ENCODE measurements at regions not wholly inside any gene's neighbourhood (a gene's known extent, or its start where the extent isn't known, plus 50 kb on each side); places are given as distances from the start of the nearest gene placed in this dataset.
"Not testable (repeated sequence)": the region's sequence is repeated elsewhere in the genome, so short reads cannot be mapped to it uniquely, and the experiment has no call there.

- intact Hi-C loops (cut with DNase I; ENCODE audit: low total_unique reads) = loop anchor here (10.0 kb wide), 1 partner anchor 157 kb away; no protein-coding TSS in a partner anchor
- Histone ChIP-seq H3K36me3 (no peaks in the 10 kb centered on the region), H3K27ac (no peak overlapping the region), H3K9me3 (peaks cover 0 to 5% (median 0%) of the 10 kb centered on the region in 8 donors), H3K27me3 (replicated peaks in 1 of 7) (no peaks in the 10 kb centered on the region), H3K4me1 (no peaks in the 10 kb centered on the region), H3K4me3 (no peak overlapping the region)
- 87 to 98% (median 93%) methylated on average over 2 of the region's 2 CpGs for WGBS, 5 donors
- TF ChIP-seq POLR2A (IDR thresholded peaks at IDR 0.05) (no peak), CTCF (IDR thresholded peaks at IDR 0.05 in 8 of 11, conservative IDR thresholded peaks at IDR 0.05 in 3 of 11) (no peak), POLR2AphosphoS5 (IDR thresholded peaks at IDR 0.05) (no peak)
- DNase-seq = no peak
Observed at GRCh38 chr13:39931505-39931904, 276.0 kb downstream of the COG6 start.

- not testable (repeated sequence) for H3K4me3 ChIP-seq; H3K9me3 ChIP-seq; DNase-seq; H3K27me3 ChIP-seq (replicated peaks in 1 of 7); H3K36me3 ChIP-seq; H3K27ac ChIP-seq; H3K4me1 ChIP-seq
- intact Hi-C loops (cut with DNase I; ENCODE audit: low total_unique reads) = loop anchor here (10.0 kb wide), 1 partner anchor 158 kb away; no protein-coding TSS in a partner anchor
- WGBS, 5 donors = 49 to 98% (median 88%) methylated on average over 2 of the region's 2 CpGs
Observed at GRCh38 chr13:39932514-39932913, 277.1 kb downstream of the COG6 start.

GRCh38 chr13:39935155-39935554 is 279.7 kb downstream of the COG6 start:
- 0 to 95% (median 86%) methylated on average over 1 of the region's 1 CpG for WGBS, 5 donors
- TF ChIP-seq CTCF (IDR thresholded peaks at IDR 0.05 in 8 of 11, conservative IDR thresholded peaks at IDR 0.05 in 3 of 11) (no peak), POLR2AphosphoS5 (IDR thresholded peaks at IDR 0.05) (no peak), POLR2A (IDR thresholded peaks at IDR 0.05) (no peak)
- intact Hi-C loops (cut with DNase I; ENCODE audit: low total_unique reads) = loop anchor here (10.0 kb wide), 1 partner anchor 160 kb away; no protein-coding TSS in a partner anchor
- Histone ChIP-seq H3K27me3 (replicated peaks in 1 of 7) (no peaks in the 10 kb centered on the region), H3K36me3 (no peaks in the 10 kb centered on the region), H3K4me3 (no peak overlapping the region), H3K4me1 (peaks cover 0 to 3% (median 0%) of the 10 kb centered on the region in 6 donors), H3K9me3 (peaks cover 0 to 5% (median 0%) of the 10 kb centered on the region in 8 donors), H3K27ac (no peak overlapping the region)
- no peak for DNase-seq

- intact Hi-C loops (cut with DNase I; ENCODE audit: low total_unique reads) = loop anchor here (10.0 kb wide), 1 partner anchor 164 kb away; no protein-coding TSS in a partner anchor
- Histone ChIP-seq H3K27ac (no peak overlapping the region), H3K4me3 (no peak overlapping the region), H3K4me1 (peaks cover 0 to 12% (median 4%) of the 10 kb centered on the region in 6 donors), H3K36me3 (no peaks in the 10 kb centered on the region), H3K27me3 (replicated peaks in 1 of 7) (no peaks in the 10 kb centered on the region), H3K9me3 (no peaks in the 10 kb centered on the region)
- WGBS, 5 donors = 86 to 95% (median 88%) methylated on average over 2 of the region's 2 CpGs
- TF ChIP-seq POLR2A (IDR thresholded peaks at IDR 0.05) (no peak), CTCF (IDR thresholded peaks at IDR 0.05 in 8 of 11, conservative IDR thresholded peaks at IDR 0.05 in 3 of 11) (no peak), POLR2AphosphoS5 (IDR thresholded peaks at IDR 0.05) (no peak)
- no peak for DNase-seq
Observed at GRCh38 chr13:39938596-39938995, 283.1 kb downstream of the COG6 start.

- Histone ChIP-seq H3K36me3 (no peaks in the 10 kb centered on the region), H3K4me3 (no peak overlapping the region), H3K27me3 (replicated peaks in 1 of 7) (no peaks in the 10 kb centered on the region), H3K4me1 (peaks cover 0 to 12% (median 4%) of the 10 kb centered on the region in 6 donors), H3K27ac (no peak overlapping the region), H3K9me3 (no peaks in the 10 kb centered on the region)
- intact Hi-C loops (cut with DNase I; ENCODE audit: low total_unique reads) = loop anchor here (5.0 kb wide), 1 partner anchor 741 kb away; no protein-coding TSS in a partner anchor
- no peak for DNase-seq
- TF ChIP-seq POLR2A (IDR thresholded peaks at IDR 0.05) (no peak), POLR2AphosphoS5 (IDR thresholded peaks at IDR 0.05) (no peak), CTCF (IDR thresholded peaks at IDR 0.05 in 8 of 11, conservative IDR thresholded peaks at IDR 0.05 in 3 of 11) (no peak)
- whole genome bisulfite sequencing, 5 donors = 81 to 88% (median 84%) methylated on average over 5 of the region's 5 CpGs
Observed at GRCh38 chr13:39941236-39941635, 285.8 kb downstream of the COG6 start.
